22Rv1 (cell line): ENCODE measurements at regions not wholly inside any gene's neighbourhood (a gene's known extent, or its start where the extent isn't known, plus 50 kb on each side); places are given as distances from the start of the nearest gene placed in this dataset.

Experiments
- ZFX ChIP-seq: fragments of 450-650 bp; IDR thresholded peaks from 2 replicates; pipeline ENCODE4 v1.6.1; 2017; ENCODE audit warnings: antibody characterized with exemption, borderline replicate concordance
- TF ChIP-seq, protein P1 (sequence below): fragments of 450-650 bp; IDR thresholded peaks from 2 replicates; pipeline ENCODE4 v1.5.1; 2017; ENCODE audit warnings: mild to moderate bottlenecking

DNA sequence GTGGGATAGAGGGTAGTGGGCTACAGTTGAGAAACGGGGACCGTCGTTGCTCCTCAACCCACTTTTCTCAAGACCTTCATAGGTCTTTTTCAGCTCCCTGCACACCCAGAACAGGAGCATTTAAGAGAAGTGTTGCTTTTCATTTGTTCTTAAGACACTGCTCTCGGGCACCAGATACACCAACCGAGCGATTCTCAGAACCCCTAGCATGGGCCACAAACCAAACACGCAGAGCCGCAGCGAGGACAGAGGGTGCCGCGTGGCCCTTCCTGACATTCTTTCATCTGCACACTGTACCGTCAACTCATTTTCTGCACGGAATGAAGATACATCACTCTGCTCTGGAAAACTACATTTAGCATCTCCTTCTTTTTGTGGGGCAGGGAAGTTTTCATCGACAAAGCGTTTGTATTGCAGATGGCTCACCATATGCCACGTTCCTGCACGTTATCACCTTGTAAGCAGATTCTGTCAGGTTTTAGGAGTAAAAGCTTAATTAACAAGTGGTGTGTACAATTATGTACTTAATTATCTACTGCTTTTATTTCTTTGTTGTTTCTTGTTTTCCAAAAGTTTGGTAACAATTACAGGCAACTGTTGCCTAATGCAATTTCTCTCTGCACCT lies 70.4 kb upstream of the MLN start:
- TF ChIP-seq, protein P1, sequence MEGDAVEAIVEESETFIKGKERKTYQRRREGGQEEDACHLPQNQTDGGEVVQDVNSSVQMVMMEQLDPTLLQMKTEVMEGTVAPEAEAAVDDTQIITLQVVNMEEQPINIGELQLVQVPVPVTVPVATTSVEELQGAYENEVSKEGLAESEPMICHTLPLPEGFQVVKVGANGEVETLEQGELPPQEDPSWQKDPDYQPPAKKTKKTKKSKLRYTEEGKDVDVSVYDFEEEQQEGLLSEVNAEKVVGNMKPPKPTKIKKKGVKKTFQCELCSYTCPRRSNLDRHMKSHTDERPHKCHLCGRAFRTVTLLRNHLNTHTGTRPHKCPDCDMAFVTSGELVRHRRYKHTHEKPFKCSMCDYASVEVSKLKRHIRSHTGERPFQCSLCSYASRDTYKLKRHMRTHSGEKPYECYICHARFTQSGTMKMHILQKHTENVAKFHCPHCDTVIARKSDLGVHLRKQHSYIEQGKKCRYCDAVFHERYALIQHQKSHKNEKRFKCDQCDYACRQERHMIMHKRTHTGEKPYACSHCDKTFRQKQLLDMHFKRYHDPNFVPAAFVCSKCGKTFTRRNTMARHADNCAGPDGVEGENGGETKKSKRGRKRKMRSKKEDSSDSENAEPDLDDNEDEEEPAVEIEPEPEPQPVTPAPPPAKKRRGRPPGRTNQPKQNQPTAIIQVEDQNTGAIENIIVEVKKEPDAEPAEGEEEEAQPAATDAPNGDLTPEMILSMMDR = no peak
- no peak for TF ChIP-seq ZFX
